Transverse colon (tissue), 4 donors: ENCODE measurements at regions not wholly inside any gene's neighbourhood (a gene's known extent, or its start where the extent isn't known, plus 50 kb on each side); places are given as distances from the start of the nearest gene placed in this dataset.

ENCODE experiments used
- EP300 ChIP-seq: sonication (generic); formaldehyde crosslinking; IDR thresholded peaks from one replicate; pipeline ENCODE4 v1.6.1; 2017; ENCODE audit warnings: antibody characterized with exemption, low read depth
- POLR2A ChIP-seq: fragments of 450-650 bp; IDR thresholded peaks from one replicate; pipeline ENCODE4 v1.6.1; 2016; ENCODE audit warnings: antibody characterized with exemption, mild to moderate bottlenecking, moderate library complexity
- POLR2AphosphoS5 ChIP-seq, 3 donors: sonication (generic); formaldehyde crosslinking; IDR thresholded peaks; one replicate each; pipeline ENCODE4 v1.6.1; 2016; ENCODE audit warnings: antibody characterized with exemption in 3 of 3
- TF ChIP-seq, protein P1 (sequence below), 5 experiments: fragments of 200-600 bp in 3 of 5; fragments of 450-650 bp in 2 of 5; sonication (generic) in 3 of 5; IDR thresholded peaks; 1 replicate in 2 of 5; 2 replicates in 3 of 5; pipeline ENCODE4 v1.5.1; 2016 to 2017; ENCODE audit warnings: antibody characterized with exemption in 5 of 5, inconsistent platforms in 3 of 5, mild to moderate bottlenecking in 2 of 5, moderate library complexity in 1 of 5

DNA sequence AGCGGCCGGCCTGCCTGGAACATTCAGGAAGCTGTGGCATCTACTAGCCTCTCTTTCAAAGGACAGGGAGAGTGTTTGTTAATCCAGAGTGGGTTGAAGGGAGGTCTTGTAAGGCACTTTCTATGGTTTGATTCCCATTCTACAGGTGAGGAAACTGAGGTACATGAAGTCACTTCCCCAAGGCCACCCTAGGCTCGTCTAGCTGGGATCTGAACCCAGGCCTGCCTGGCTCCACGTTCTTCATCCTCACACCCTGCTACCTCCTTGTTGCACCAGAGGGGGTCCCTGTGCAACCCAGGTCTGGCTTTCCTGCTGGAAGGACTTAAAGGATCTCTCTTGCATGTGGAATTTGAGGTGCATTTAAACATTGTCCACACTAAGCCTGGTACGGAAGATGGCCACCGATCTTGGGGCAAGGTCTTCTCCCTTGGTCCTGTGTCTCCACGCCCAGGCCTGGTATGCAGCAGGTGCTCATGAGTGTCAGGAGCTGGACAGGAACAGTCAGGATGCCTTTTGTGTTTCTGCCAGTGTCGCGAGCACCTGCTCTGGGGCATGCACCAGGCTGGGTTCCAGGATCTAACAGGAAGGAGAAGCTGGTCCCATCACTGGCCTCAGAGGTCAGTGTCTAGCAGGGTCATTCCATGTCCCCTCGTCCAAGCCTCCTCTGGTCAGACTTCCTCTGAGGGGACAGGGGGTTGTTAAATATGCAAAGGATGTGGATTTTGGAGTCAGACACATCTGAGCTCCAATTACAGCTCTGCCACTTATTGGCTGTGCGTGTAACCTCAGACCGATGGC, 103.2 kb upstream of the RUNX3 start:
- TF ChIP-seq, protein P1, sequence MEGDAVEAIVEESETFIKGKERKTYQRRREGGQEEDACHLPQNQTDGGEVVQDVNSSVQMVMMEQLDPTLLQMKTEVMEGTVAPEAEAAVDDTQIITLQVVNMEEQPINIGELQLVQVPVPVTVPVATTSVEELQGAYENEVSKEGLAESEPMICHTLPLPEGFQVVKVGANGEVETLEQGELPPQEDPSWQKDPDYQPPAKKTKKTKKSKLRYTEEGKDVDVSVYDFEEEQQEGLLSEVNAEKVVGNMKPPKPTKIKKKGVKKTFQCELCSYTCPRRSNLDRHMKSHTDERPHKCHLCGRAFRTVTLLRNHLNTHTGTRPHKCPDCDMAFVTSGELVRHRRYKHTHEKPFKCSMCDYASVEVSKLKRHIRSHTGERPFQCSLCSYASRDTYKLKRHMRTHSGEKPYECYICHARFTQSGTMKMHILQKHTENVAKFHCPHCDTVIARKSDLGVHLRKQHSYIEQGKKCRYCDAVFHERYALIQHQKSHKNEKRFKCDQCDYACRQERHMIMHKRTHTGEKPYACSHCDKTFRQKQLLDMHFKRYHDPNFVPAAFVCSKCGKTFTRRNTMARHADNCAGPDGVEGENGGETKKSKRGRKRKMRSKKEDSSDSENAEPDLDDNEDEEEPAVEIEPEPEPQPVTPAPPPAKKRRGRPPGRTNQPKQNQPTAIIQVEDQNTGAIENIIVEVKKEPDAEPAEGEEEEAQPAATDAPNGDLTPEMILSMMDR (IDR thresholded peaks at IDR 0.05): no peak
- no peak for TF ChIP-seq POLR2A
- no peak for TF ChIP-seq POLR2AphosphoS5 (IDR thresholded peaks at IDR 0.05)
- no peak for TF ChIP-seq EP300
